PC-3 (cell line): ENCODE measurements at regions not wholly inside any gene's neighbourhood (a gene's known extent, or its start where the extent isn't known, plus 50 kb on each side); places are given as distances from the start of the nearest gene placed in this dataset.

Experiments
- ATAC-seq: fragments of 200-7000 bp; cut with Tn5 transposase; 2 replicates; pipeline ENCODE4 v1.9.1; 2020; ENCODE audit warnings: mild to moderate bottlenecking, moderate library complexity
- BruUV-seq: library from RNA; stranded (reverse); fragments of 400-500 nt; replicated peaks from 2 replicates; lab custom pipeline; 2021; lab: Mats Ljungman, UMichigan
- CTCF ChIA-PET: fragments of 300-600 bp; sonication (Branson Sonifier 250); formaldehyde crosslinking; loops from one replicate; lab custom pipeline; 2022; ENCODE audit warnings: antibody characterized with exemption; lab: Charles Lee
- POLR2A ChIA-PET: fragments of 300-600 bp; sonication (Branson Sonifier 250); formaldehyde crosslinking; loops from one replicate; lab custom pipeline; 2022; ENCODE audit warnings: antibody characterized with exemption; ENCODE audit not compliant: unreplicated experiment; lab: Charles Lee
- DNase-seq: peaks from one replicate; pipeline ENCODE4 v3.0.0-alpha.2; 2015
- H2AFZ ChIP-seq: fragments of 300-600 bp; sonication (generic); 2 replicates; pipeline ENCODE4 v1.6.0; 2016; ENCODE audit warnings: antibody characterized with exemption, low read length
- H3F3A ChIP-seq: fragments of 300-600 bp; sonication (generic); one replicate; pipeline ENCODE4 v1.6.0; 2017; ENCODE audit warnings: antibody characterized with exemption, low read length, control low read depth, mild to moderate bottlenecking; ENCODE audit not compliant: unreplicated experiment
- H3K27ac ChIP-seq: fragments of 300-600 bp; sonication (generic); 2 replicates; pipeline ENCODE4 v1.5.1; 2016; ENCODE audit warnings: mild to moderate bottlenecking, low read length
- H3K27me3 ChIP-seq: fragments of 300-600 bp; sonication (generic); 2 replicates; pipeline ENCODE4 v1.6.1; 2016; ENCODE audit warnings: low read length, mixed read lengths
- H3K36me3 ChIP-seq: fragments of 300-600 bp; sonication (generic); 2 replicates; pipeline ENCODE4 v1.6.1; 2016; ENCODE audit warnings: low read depth, mixed run types, low read length, mixed read lengths
- H3K4me1 ChIP-seq: fragments of 300-600 bp; sonication (generic); 2 replicates; pipeline ENCODE4 v1.5.1; 2016; ENCODE audit warnings: low read length; ENCODE audit not compliant: insufficient read depth
- H3K4me2 ChIP-seq: fragments of 300-600 bp; sonication (generic); 2 replicates; pipeline ENCODE4 v1.6.0; 2016; ENCODE audit warnings: low read length
- H3K4me3 ChIP-seq: fragments of 300-600 bp; sonication (generic); 2 replicates; pipeline ENCODE4 v1.5.1; 2016; ENCODE audit warnings: mild to moderate bottlenecking, low read length, mixed read lengths
- H3K79me2 ChIP-seq: fragments of 300-600 bp; sonication (generic); 2 replicates; pipeline ENCODE4 v1.6.1; 2017; ENCODE audit warnings: low read length, mixed read lengths
- H3K9ac ChIP-seq: fragments of 300-600 bp; sonication (generic); 2 replicates; pipeline ENCODE4 v1.6.0; 2016; ENCODE audit warnings: mild to moderate bottlenecking, low read length
- H3K9me2 ChIP-seq: fragments of 300-600 bp; sonication (generic); replicated peaks from 2 replicates; pipeline ENCODE4 v1.6.1; 2016; ENCODE audit warnings: mixed run types, low read length, mixed read lengths
- H3K9me3 ChIP-seq: fragments of 300-600 bp; sonication (generic); 2 replicates; pipeline ENCODE4 v1.6.1; 2016; ENCODE audit warnings: low read length, mixed read lengths
- H4K20me1 ChIP-seq: fragments of 300-600 bp; sonication (generic); 2 replicates; pipeline ENCODE4 v1.6.1; 2016; ENCODE audit warnings: low read length, mixed read lengths
- EZH2 ChIP-seq: fragments of 300-600 bp; sonication (generic); IDR thresholded peaks from one replicate; pipeline ENCODE4 v1.6.1; 2017; ENCODE audit warnings: antibody characterized with exemption, mild to moderate bottlenecking, low read length; ENCODE audit not compliant: unreplicated experiment
- EZH2phosphoT487 ChIP-seq: fragments of 300-600 bp; sonication (generic); IDR thresholded peaks from 2 replicates; pipeline ENCODE4 v1.6.1; 2018; ENCODE audit warnings: mild to moderate bottlenecking, antibody characterized with exemption, low read length, borderline replicate concordance
- intact Hi-C: fragments of 100-400 bp; cut with micrococcal nuclease; formaldehyde crosslinking; loops from 2 replicates; pipeline ENCODE4 v1.9.0; 2023
- TF ChIP-seq, protein P1 (sequence below): fragments of 300-600 bp; sonication (generic); conservative IDR thresholded peaks from 2 replicates; pipeline ENCODE4 v1.5.1; 2017; ENCODE audit warnings: antibody characterized with exemption, low read depth, mild to moderate bottlenecking, low read length

- no peaks in the 10 kb centered on the region for H3K9me3 ChIP-seq
- TF ChIP-seq, protein P1, sequence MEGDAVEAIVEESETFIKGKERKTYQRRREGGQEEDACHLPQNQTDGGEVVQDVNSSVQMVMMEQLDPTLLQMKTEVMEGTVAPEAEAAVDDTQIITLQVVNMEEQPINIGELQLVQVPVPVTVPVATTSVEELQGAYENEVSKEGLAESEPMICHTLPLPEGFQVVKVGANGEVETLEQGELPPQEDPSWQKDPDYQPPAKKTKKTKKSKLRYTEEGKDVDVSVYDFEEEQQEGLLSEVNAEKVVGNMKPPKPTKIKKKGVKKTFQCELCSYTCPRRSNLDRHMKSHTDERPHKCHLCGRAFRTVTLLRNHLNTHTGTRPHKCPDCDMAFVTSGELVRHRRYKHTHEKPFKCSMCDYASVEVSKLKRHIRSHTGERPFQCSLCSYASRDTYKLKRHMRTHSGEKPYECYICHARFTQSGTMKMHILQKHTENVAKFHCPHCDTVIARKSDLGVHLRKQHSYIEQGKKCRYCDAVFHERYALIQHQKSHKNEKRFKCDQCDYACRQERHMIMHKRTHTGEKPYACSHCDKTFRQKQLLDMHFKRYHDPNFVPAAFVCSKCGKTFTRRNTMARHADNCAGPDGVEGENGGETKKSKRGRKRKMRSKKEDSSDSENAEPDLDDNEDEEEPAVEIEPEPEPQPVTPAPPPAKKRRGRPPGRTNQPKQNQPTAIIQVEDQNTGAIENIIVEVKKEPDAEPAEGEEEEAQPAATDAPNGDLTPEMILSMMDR: no peak
- TF ChIP-seq EZH2 (no peak), EZH2phosphoT487 (no peak)
- ChIA-PET CTCF (no interaction called here), POLR2A (no interaction called here)
- H3K27ac ChIP-seq: no peak overlapping the region
- no peaks in the 10 kb centered on the region for H4K20me1 ChIP-seq
- DNase-seq (no peak), ATAC-seq (no peak)
- no peaks in the 10 kb centered on the region for H3K79me2 ChIP-seq
- no peaks in the 10 kb centered on the region for H3F3A ChIP-seq
- H3K36me3 ChIP-seq: no peaks in the 10 kb centered on the region
- H3K4me1 ChIP-seq: no peaks in the 10 kb centered on the region
- no peaks in the 10 kb centered on the region for H3K9me2 ChIP-seq
- H3K4me3 ChIP-seq: no peak overlapping the region
- no TSS peak for BruUV-seq
- intact Hi-C loops: no loop called here
- H3K9ac ChIP-seq: no peak overlapping the region
- no peak overlapping the region for H3K4me2 ChIP-seq
- peaks cover 30% of the 10 kb centered on the region for H3K27me3 ChIP-seq
- no peak overlapping the region for H2AFZ ChIP-seq
Observed at GRCh38 chr12:131587565-131587964, 123.3 kb upstream of the SFSWAP start.

DNA sequence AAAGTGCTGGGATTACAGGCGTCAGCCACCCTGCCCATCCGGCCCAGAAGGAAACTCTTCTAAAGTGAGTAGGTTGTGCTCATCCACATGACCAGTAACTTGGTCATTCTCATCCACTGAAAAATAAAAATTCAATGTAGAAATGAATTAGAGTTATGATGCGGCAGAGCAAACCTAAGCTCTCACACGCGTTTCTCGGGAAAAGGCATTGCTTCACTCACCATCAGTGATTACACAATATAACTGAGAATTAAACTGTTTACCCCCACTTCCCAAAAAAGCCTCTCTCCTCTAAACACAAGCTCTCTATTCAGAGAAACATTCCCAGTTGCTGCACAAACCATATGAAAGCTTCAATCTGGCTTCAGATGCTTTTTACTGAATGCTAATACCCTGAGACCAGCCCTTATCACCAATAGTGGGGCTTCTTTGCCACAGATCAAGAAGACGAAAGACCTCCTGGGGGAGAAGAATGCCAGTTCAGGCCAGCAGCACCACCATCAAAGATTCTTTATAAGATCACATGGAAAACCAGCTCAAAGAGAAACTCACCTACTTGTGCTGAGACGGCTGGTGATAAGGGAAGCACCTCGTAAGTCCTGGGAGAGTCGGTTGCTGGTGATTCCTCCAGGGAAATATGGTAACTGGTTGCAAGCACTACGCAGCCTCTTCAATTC, 121.5 kb upstream of the SFSWAP start:
- Histone ChIP-seq H3K4me2 (no peak overlapping the region), H3K27ac (no peak overlapping the region), H3K27me3 (peaks cover 29% of the 10 kb centered on the region), H3F3A (no peaks in the 10 kb centered on the region), H3K79me2 (no peaks in the 10 kb centered on the region), H3K9ac (no peak overlapping the region), H3K4me1 (no peaks in the 10 kb centered on the region), H3K9me3 (no peaks in the 10 kb centered on the region), H4K20me1 (no peaks in the 10 kb centered on the region), H3K9me2 (no peaks in the 10 kb centered on the region), H3K36me3 (no peaks in the 10 kb centered on the region), H3K4me3 (no peak overlapping the region), H2AFZ (no peak overlapping the region)
- no peak for TF ChIP-seq EZH2phosphoT487
- no peak for TF ChIP-seq EZH2
- TF ChIP-seq, protein P1: no peak
- intact Hi-C loops: no loop called here
- no peak for DNase-seq
- ATAC-seq: no peak
- ChIA-PET CTCF (no interaction called here), POLR2A (no interaction called here)
- BruUV-seq: no TSS peak

DNA sequence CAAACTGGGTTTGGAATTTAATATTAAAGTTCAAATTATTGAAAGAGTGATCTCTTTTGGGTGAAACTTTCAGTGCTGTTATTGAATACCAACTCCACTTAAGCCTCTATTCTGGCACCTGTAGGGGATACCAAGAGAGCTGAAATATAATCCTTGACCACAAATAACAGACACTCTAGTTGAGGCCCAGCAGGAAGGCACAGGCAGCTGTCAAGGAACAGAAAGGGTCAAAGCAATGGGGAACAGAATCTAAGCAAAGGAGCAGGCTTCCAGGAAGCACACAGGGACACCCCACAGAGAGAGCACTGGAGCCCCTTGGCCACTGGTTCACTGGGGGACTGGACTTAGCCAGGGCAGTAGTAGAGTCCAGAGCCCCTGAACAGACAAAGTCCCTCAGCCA, 120.9 kb upstream of the SFSWAP start:
- no peak overlapping the region for H3K27ac ChIP-seq
- CTCF ChIA-PET: no interaction called here
- peaks cover 24% of the 10 kb centered on the region for H3K27me3 ChIP-seq
- H3F3A ChIP-seq: no peaks in the 10 kb centered on the region
- H3K4me1 ChIP-seq: no peaks in the 10 kb centered on the region
- ATAC-seq: no peak
- no peaks in the 10 kb centered on the region for H3K9me2 ChIP-seq
- POLR2A ChIA-PET: no interaction called here
- no TSS peak for BruUV-seq
- intact Hi-C loops: no loop called here
- H2AFZ ChIP-seq: no peak overlapping the region
- no peaks in the 10 kb centered on the region for H3K79me2 ChIP-seq
- DNase-seq: no peak
- H3K4me2 ChIP-seq: no peak overlapping the region
- no peaks in the 10 kb centered on the region for H4K20me1 ChIP-seq
- H3K9ac ChIP-seq: no peak overlapping the region
- TF ChIP-seq EZH2phosphoT487 (no peak), EZH2 (no peak)
- TF ChIP-seq, protein P1: no peak
- H3K4me3 ChIP-seq: no peak overlapping the region
- H3K36me3 ChIP-seq: no peaks in the 10 kb centered on the region
- H3K9me3 ChIP-seq: no peaks in the 10 kb centered on the region
